Fibroblast of the aortic adventitia (primary cell): ENCODE measurements at regions not wholly inside any gene's neighbourhood (a gene's known extent, or its start where the extent isn't known, plus 50 kb on each side); places are given as distances from the start of the nearest gene placed in this dataset.
A peak's percentile ranks its signal among the peaks of the same experiment; 100 is the strongest.
"Not testable (repeated sequence)": the region's sequence is repeated elsewhere in the genome, so short reads cannot be mapped to it uniquely, and the experiment has no call there.

Experiments used
- DNase-seq: peaks from one replicate; pipeline ENCODE4 v3.0.0-alpha.2; 2010; ENCODE audit warnings: low read depth
- H3K4me3 ChIP-seq: 2 replicates; pipeline ENCODE4 v1.5.1; 2011; ENCODE audit warnings: low read depth, mild to moderate bottlenecking, control low read depth, low read length, moderate library complexity
- TF ChIP-seq, protein P1 (sequence below): IDR thresholded peaks from 2 replicates; pipeline ENCODE4 v1.5.1; 2011; ENCODE audit warnings: mild to moderate bottlenecking, low read length, control low read depth, inconsistent platforms; ENCODE audit not compliant: insufficient read depth

DNA sequence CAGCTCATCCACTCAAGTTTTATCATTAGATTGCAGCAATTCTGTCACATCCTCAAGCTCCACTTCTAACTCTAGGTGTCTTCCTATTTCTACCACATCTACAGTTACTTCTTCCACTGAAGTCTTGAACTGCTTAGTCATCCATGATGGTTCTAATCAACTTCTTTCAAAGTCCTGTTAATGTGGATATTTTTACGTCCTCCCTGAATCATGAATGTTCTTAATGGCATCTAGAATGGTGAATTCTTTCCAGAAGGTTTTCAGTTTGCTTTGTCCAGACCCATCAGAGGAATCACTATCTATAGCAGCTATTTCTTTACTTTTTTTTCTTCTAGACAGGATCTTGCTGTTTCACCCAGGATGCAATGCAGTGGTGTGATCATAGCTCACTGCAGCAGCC, 78.0 kb upstream of the RNPC3 start:
- H3K4me3 ChIP-seq: no peak overlapping the region
- DNase-seq: no peak
- TF ChIP-seq, protein P1, sequence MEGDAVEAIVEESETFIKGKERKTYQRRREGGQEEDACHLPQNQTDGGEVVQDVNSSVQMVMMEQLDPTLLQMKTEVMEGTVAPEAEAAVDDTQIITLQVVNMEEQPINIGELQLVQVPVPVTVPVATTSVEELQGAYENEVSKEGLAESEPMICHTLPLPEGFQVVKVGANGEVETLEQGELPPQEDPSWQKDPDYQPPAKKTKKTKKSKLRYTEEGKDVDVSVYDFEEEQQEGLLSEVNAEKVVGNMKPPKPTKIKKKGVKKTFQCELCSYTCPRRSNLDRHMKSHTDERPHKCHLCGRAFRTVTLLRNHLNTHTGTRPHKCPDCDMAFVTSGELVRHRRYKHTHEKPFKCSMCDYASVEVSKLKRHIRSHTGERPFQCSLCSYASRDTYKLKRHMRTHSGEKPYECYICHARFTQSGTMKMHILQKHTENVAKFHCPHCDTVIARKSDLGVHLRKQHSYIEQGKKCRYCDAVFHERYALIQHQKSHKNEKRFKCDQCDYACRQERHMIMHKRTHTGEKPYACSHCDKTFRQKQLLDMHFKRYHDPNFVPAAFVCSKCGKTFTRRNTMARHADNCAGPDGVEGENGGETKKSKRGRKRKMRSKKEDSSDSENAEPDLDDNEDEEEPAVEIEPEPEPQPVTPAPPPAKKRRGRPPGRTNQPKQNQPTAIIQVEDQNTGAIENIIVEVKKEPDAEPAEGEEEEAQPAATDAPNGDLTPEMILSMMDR: no peak

DNA sequence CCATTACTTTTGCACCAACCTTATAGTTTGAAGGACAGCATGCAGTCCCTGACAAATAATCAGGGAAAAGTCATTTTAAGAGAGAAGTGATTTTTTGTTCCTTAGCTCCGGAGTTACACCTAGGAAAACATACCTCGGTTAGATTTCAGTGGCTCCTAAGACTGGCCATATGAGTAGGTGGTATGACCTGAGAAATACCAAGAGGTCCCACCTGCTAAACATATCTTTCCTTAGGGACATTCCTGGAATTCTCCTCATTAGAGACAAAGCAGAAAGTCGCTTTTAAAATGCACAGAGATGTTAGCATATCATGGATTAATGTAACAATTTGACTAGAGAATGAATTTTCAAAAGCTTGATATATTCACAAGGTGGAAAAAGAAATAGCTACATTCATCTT, 84.2 kb upstream of the RNPC3 start:
- DNase-seq: no peak
- H3K4me3 ChIP-seq: no peak overlapping the region
- TF ChIP-seq, protein P1: no peak

DNA sequence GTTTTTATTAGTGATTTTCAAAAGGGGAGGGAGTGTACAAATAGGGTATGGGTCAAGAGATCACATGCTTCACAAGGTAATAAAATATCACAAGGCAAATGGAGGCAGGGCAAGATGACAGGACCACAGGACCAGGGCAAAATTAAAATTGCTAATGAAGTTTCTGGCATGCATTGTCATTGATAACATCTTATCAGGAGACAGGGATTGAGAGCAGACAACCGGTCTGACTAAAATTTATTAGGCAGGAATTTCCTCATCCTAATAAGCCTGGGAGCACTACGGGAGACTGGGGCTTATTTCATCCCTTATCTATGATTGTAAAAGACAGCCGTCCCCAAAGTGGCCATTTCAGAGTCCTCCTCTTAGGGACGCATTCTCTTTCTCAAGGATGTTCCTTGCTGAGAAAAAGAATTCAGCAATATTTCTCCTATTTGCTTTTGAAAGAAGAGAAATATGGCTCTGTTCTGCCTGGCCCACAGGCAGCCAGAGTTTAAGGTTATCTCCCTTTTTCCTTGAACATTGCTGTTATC, 88.9 kb upstream of the RNPC3 start:
- not testable (repeated sequence) for DNase-seq, H3K4me3 ChIP-seq

DNA sequence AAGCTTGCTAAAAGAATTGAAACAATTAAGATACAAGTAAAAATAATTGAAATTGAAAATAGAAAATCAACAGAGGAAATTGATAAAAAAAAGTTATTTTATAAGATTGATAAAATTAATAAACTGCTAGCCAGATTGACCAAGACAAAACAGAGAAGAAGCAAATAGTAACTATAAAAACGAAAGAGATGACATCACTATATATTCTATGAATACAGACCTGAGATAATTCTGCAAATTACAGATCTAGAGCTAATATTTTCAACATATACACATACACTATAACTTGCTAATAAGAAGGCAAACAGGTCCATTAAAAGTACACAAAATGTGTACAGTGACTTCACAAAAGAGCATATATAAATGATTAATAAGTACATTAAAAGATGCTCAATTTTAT, 90.1 kb upstream of the RNPC3 start:
- TF ChIP-seq, protein P1: no peak
- DNase-seq: no peak
- H3K4me3 ChIP-seq: no peak overlapping the region

DNA sequence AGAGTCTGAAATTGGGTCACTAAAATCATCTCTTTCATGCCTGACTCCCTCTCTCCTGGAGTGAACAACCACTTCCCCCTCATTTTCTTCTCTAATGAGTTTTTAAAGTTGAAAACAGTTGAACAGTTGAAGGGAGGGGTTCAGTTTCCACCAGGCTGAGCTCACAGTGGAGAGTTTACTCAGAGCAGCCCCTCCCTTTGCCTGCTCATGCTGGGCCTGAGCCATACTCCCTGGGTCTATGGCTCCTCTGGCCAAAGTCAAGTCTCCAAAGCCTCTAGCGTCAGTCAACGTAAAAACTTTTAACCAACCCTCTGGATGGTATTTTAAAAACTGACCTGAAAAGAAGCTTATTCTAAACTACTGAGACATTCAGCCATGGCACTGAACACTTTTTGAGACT, 100.8 kb upstream of the RNPC3 start:
- TF ChIP-seq, protein P1: no peak
- H3K4me3 ChIP-seq: no peak overlapping the region
- DNase-seq: no peak

DNA sequence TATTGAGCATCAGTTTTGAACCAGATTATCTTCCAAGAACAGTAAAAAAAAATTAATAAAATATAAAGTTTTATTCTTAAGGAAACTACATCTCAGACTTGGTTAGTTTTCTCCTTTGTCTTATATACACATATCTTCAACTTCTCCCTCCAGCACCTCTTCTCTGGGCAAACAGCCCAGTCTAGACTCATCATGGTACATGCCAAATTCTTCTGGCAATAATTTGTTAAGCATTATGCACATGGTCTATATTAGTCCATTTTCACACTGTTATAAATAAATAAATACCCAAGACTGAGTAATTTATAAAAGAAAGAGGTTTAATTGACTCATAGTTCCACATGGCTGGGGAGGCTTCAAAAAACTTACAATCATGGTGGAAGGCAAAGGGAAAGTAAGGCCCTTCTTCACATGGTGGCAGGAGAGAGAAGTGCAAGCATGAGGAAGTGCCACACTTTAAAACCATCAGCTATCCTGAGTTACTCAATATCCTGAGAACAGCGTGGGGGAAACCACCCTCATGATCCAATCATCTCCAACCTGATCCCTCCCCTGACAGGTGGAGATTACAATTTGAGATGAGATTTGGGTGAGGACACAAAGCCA, 108.7 kb upstream of the RNPC3 start:
- H3K4me3 ChIP-seq: no peak overlapping the region
- TF ChIP-seq, protein P1: no peak
- DNase-seq: peak; percentile 6

DNA sequence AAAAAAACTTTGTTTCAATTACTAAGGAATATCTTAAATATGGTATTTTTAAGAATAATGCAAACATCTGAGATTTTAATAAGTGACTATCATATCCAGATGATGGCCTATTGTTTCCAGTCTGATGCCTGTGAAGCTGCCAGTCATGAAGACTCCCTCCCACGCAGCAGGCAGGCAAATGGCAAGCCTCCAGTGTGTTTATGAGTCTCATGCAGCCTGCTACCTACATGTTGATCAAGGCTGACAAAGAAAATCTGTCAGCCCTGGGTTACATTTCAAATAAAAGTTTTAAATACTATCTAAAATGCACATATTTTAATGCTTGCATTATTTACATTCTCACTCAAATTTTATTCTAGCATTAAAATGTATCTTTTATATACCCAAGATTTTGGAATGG, 137.6 kb upstream of the RNPC3 start:
- H3K4me3 ChIP-seq: no peak overlapping the region
- DNase-seq: no peak
- TF ChIP-seq, protein P1: no peak
